Neural cell (in vitro differentiated cells): ENCODE measurements at regions not wholly inside any gene's neighbourhood (a gene's known extent, or its start where the extent isn't known, plus 50 kb on each side); places are given as distances from the start of the nearest gene placed in this dataset.

Experiments
- H2AFZ ChIP-seq: fragments of 200-600, 300-800 bp; sonication (generic), shearing (Covaris generic); 2 replicates; pipeline ENCODE4 v1.6.0; 2014; ENCODE audit warnings: low read depth, mild to moderate bottlenecking, antibody characterized with exemption, low read length, moderate library complexity
- H3F3A ChIP-seq: fragments of 200-600 bp; shearing (Covaris generic); 2 replicates; pipeline ENCODE4 v1.6.1; 2016; ENCODE audit warnings: mild to moderate bottlenecking, moderate library complexity, mixed read lengths, antibody characterized with exemption, low read length; ENCODE audit not compliant: insufficient read depth, poor library complexity, severe bottlenecking
- H3K27ac ChIP-seq: fragments of 200-600, 300-800 bp; sonication (generic), shearing (Covaris generic); 2 replicates; pipeline ENCODE4 v1.5.1; 2014; ENCODE audit warnings: mild to moderate bottlenecking, low read length, moderate library complexity
- H3K27me3 ChIP-seq: fragments of 300-800, 200-600 bp; sonication (generic), shearing (Covaris generic); 2 replicates; pipeline ENCODE4 v1.6.0; 2014; ENCODE audit warnings: mild to moderate bottlenecking, low read depth, low read length, moderate library complexity; ENCODE audit not compliant: insufficient read depth
- H3K36me3 ChIP-seq: fragments of 300-800, 200-600 bp; sonication (generic), shearing (Covaris generic); 2 replicates; pipeline ENCODE4 v1.5.1; 2014; ENCODE audit warnings: mild to moderate bottlenecking, antibody characterized with exemption, low read length, moderate library complexity; ENCODE audit not compliant: insufficient read depth
- H3K4me2 ChIP-seq: fragments of 300-800, 200-600 bp; sonication (generic), shearing (Covaris generic); 2 replicates; pipeline ENCODE4 v1.6.0; 2014; ENCODE audit warnings: mild to moderate bottlenecking, low read length
- H3K4me3 ChIP-seq: fragments of 300-800, 200-600 bp; sonication (generic), shearing (Covaris generic); 2 replicates; pipeline ENCODE4 v1.5.1; 2014; ENCODE audit warnings: mild to moderate bottlenecking, low read length, moderate library complexity
- H3K79me2 ChIP-seq: fragments of 200-600 bp; shearing (Covaris generic); replicated peaks from 2 replicates; pipeline ENCODE4 v1.6.0; 2014; ENCODE audit warnings: mild to moderate bottlenecking, low read length, moderate library complexity; ENCODE audit not compliant: insufficient read depth
- H3K9ac ChIP-seq: fragments of 300-800, 200-600 bp; sonication (generic), shearing (Covaris generic); 2 replicates; pipeline ENCODE4 v1.6.1; 2016; ENCODE audit warnings: mild to moderate bottlenecking, low read length, mixed read lengths
- H3K9me2 ChIP-seq: fragments of 200-600 bp; shearing (Covaris generic); 2 replicates; pipeline ENCODE4 v1.6.1; 2016; ENCODE audit warnings: mild to moderate bottlenecking, low read length, mixed read lengths; ENCODE audit not compliant: insufficient read depth
- H3K9me3 ChIP-seq: fragments of 200-600, 300-800 bp; sonication (generic), shearing (Covaris generic); 2 replicates; pipeline ENCODE4 v1.6.1; 2016; ENCODE audit warnings: mild to moderate bottlenecking, mixed run types, low read length, moderate library complexity, mixed read lengths
- H4K20me1 ChIP-seq: fragments of 200-600 bp; shearing (Covaris generic); 2 replicates; pipeline ENCODE4 v1.6.1; 2016; ENCODE audit warnings: mild to moderate bottlenecking, mixed run types; ENCODE audit not compliant: insufficient read depth
- EP300 ChIP-seq: fragments of 450-650 bp; conservative IDR thresholded peaks from 2 replicates; pipeline ENCODE4 v1.6.1; 2014; ENCODE audit warnings: antibody characterized with exemption, mild to moderate bottlenecking, moderate library complexity; ENCODE audit not compliant: poor library complexity, severe bottlenecking
- EZH2 ChIP-seq: fragments of 200-600, 300-800 bp; shearing (Covaris generic), sonication (generic); IDR thresholded peaks from 2 replicates; pipeline ENCODE4 v1.6.1; 2014; ENCODE audit warnings: antibody characterized with exemption, low read length, borderline replicate concordance, mild to moderate bottlenecking; ENCODE audit not compliant: insufficient read depth, poor library complexity, severe bottlenecking
- MXI1 ChIP-seq: fragments of 450-650 bp; conservative IDR thresholded peaks from 2 replicates; pipeline ENCODE4 v1.6.1; 2014; ENCODE audit warnings: antibody characterized with exemption, mild to moderate bottlenecking; ENCODE audit not compliant: poor library complexity, severe bottlenecking
- POLR2AphosphoS5 ChIP-seq: IDR thresholded peaks from 2 replicates; pipeline ENCODE4 v1.6.1; 2012
- RAD21 ChIP-seq: fragments of 450-650 bp; conservative IDR thresholded peaks from 2 replicates; pipeline ENCODE4 v1.6.1; 2014; ENCODE audit warnings: antibody characterized with exemption, mild to moderate bottlenecking, moderate library complexity
- SMC3 ChIP-seq: fragments of 450-650 bp; conservative IDR thresholded peaks from 2 replicates; pipeline ENCODE4 v1.6.1; 2014; ENCODE audit warnings: antibody characterized with exemption, mild to moderate bottlenecking, moderate library complexity; ENCODE audit not compliant: poor library complexity
- TAF1 ChIP-seq: IDR thresholded peaks from 2 replicates; pipeline ENCODE4 v1.6.1; 2012; ENCODE audit warnings: low read depth
- TF ChIP-seq, protein P1 (sequence below): IDR thresholded peaks from 2 replicates; pipeline ENCODE4 v1.6.1; 2012; ENCODE audit warnings: borderline replicate concordance
- TF ChIP-seq, protein P2 (sequence below): fragments of 450-650 bp; IDR thresholded peaks from 2 replicates; pipeline ENCODE4 v1.5.1; 2014; ENCODE audit warnings: antibody characterized with exemption, mild to moderate bottlenecking, moderate library complexity; ENCODE audit not compliant: poor library complexity, severe bottlenecking

DNA sequence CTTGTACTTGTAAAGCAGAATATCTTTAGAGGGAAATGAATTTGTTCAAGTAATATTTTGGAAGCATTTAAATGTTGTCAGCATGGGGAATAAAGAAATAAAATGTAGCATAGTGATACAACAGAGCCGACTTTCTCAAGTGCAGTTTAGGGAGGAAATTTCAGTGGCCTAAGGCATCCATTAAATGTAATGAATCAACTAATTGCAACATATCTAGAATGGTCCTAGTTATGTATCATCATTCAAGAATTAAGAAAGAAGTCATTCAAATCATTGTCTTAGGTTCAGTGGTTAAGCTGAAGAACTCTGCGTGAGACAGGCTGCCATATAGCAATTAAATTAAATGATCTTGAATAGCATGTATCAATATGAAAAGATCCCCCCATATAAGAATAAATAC, 360.7 kb downstream of the TBX15 start:
- Histone ChIP-seq H3K9me2 (no peaks in the 10 kb centered on the region), H3K4me2 (no peak overlapping the region), H3K27ac (no peak overlapping the region), H4K20me1 (no peaks in the 10 kb centered on the region), H2AFZ (no peak overlapping the region), H3K4me3 (no peak overlapping the region), H3K9ac (no peak overlapping the region), H3K36me3 (no peaks in the 10 kb centered on the region), H3K27me3 (no peaks in the 10 kb centered on the region), H3K79me2 (no peaks in the 10 kb centered on the region), H3F3A (no peaks in the 10 kb centered on the region), H3K9me3 (no peaks in the 10 kb centered on the region)
- no peak for TF ChIP-seq RAD21
- no peak for TF ChIP-seq MXI1

DNA sequence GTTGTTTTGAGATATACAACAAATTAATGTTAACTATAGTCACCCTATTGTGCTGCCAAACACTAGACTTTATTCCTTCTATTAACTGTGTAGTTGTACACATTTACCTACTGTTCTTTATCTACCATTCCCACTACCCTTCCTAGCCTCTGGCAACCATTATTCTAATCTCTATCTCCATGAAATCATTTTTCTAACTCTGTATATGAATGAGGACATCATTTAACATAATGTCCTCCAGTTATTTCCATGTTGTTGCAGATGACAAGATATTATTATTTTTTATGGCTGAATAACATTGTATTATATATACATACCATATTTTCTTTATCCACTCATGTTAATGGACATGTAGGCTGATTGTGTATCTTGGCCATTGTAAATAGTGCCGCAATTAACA, 366.3 kb downstream of the TBX15 start:
- no peaks in the 10 kb centered on the region for H3K36me3 ChIP-seq
- H3K9ac ChIP-seq: no peak overlapping the region
- H3F3A ChIP-seq: no peaks in the 10 kb centered on the region
- H3K4me2 ChIP-seq: no peak overlapping the region
- H2AFZ ChIP-seq: no peak overlapping the region
- no peaks in the 10 kb centered on the region for H3K79me2 ChIP-seq
- H4K20me1 ChIP-seq: no peaks in the 10 kb centered on the region
- TF ChIP-seq, protein P1, sequence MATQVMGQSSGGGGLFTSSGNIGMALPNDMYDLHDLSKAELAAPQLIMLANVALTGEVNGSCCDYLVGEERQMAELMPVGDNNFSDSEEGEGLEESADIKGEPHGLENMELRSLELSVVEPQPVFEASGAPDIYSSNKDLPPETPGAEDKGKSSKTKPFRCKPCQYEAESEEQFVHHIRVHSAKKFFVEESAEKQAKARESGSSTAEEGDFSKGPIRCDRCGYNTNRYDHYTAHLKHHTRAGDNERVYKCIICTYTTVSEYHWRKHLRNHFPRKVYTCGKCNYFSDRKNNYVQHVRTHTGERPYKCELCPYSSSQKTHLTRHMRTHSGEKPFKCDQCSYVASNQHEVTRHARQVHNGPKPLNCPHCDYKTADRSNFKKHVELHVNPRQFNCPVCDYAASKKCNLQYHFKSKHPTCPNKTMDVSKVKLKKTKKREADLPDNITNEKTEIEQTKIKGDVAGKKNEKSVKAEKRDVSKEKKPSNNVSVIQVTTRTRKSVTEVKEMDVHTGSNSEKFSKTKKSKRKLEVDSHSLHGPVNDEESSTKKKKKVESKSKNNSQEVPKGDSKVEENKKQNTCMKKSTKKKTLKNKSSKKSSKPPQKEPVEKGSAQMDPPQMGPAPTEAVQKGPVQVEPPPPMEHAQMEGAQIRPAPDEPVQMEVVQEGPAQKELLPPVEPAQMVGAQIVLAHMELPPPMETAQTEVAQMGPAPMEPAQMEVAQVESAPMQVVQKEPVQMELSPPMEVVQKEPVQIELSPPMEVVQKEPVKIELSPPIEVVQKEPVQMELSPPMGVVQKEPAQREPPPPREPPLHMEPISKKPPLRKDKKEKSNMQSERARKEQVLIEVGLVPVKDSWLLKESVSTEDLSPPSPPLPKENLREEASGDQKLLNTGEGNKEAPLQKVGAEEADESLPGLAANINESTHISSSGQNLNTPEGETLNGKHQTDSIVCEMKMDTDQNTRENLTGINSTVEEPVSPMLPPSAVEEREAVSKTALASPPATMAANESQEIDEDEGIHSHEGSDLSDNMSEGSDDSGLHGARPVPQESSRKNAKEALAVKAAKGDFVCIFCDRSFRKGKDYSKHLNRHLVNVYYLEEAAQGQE: no peak
- TF ChIP-seq, protein P2, sequence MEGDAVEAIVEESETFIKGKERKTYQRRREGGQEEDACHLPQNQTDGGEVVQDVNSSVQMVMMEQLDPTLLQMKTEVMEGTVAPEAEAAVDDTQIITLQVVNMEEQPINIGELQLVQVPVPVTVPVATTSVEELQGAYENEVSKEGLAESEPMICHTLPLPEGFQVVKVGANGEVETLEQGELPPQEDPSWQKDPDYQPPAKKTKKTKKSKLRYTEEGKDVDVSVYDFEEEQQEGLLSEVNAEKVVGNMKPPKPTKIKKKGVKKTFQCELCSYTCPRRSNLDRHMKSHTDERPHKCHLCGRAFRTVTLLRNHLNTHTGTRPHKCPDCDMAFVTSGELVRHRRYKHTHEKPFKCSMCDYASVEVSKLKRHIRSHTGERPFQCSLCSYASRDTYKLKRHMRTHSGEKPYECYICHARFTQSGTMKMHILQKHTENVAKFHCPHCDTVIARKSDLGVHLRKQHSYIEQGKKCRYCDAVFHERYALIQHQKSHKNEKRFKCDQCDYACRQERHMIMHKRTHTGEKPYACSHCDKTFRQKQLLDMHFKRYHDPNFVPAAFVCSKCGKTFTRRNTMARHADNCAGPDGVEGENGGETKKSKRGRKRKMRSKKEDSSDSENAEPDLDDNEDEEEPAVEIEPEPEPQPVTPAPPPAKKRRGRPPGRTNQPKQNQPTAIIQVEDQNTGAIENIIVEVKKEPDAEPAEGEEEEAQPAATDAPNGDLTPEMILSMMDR: no peak
- TF ChIP-seq TAF1: no peak
- TF ChIP-seq RAD21: no peak
- TF ChIP-seq EP300: no peak
- no peak for TF ChIP-seq EZH2
- TF ChIP-seq MXI1: no peak
- TF ChIP-seq SMC3: no peak
- TF ChIP-seq POLR2AphosphoS5: no peak
- no peak overlapping the region for H3K27ac ChIP-seq
- no peaks in the 10 kb centered on the region for H3K9me3 ChIP-seq
- no peaks in the 10 kb centered on the region for H3K27me3 ChIP-seq
- H3K9me2 ChIP-seq: no peaks in the 10 kb centered on the region
- no peak overlapping the region for H3K4me3 ChIP-seq

DNA sequence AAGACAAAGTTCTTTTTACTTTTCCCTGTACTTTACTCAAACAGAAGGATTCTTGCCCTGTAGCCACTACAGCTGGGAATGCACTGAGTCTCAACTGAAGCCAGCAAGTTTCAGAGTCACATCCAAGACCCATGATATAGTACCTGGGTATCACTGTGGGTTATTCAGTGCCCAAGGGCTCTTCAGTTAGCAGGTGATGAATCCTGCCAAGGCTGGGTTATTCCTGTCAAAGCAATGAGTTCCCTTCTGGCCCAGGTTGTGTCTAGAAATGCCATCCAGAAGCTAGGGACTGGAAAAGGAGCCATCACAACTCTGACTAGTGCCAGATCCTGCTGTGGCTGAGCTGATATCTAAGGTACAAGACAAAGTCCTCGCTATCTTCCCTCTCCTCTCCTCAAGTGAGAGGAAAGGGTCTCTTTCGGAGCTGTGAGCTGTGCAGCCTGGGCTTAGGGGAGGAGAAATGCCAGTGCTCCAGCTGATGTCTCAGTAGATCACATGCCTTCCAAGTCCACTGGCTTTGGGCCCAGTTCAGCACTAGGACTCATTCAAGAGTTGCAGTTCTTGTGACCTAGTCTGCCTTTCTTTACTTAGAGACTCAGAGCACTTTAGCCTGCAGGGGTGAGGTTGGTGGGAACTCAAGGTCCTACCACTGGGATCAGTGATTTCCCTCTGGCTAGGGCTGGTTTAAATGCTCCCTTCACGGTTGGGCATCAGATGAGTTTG, 369.4 kb downstream of the TBX15 start:
- no peak overlapping the region for H2AFZ ChIP-seq
- no peak overlapping the region for H3K4me3 ChIP-seq
- no peak overlapping the region for H3K9ac ChIP-seq
- no peaks in the 10 kb centered on the region for H3K9me3 ChIP-seq
- no peaks in the 10 kb centered on the region for H3F3A ChIP-seq
- no peak overlapping the region for H3K27ac ChIP-seq
- no peak overlapping the region for H3K4me2 ChIP-seq
- no peaks in the 10 kb centered on the region for H3K36me3 ChIP-seq
- no peaks in the 10 kb centered on the region for H4K20me1 ChIP-seq
- no peaks in the 10 kb centered on the region for H3K27me3 ChIP-seq
- no peaks in the 10 kb centered on the region for H3K9me2 ChIP-seq
- H3K79me2 ChIP-seq: no peaks in the 10 kb centered on the region
- TF ChIP-seq MXI1 (no peak), EZH2 (no peak), POLR2AphosphoS5 (no peak), EP300 (no peak), RAD21 (no peak), SMC3 (no peak)
- TF ChIP-seq, protein P2: no peak
